HFF-Myc (cell line): ENCODE measurements at regions not wholly inside any gene's neighbourhood (a gene's known extent, or its start where the extent isn't known, plus 50 kb on each side); places are given as distances from the start of the nearest gene placed in this dataset.

ENCODE experiments used
- DNase-seq: peaks from one replicate; pipeline ENCODE4 v3.0.0-alpha.2; 2011; ENCODE audit warnings: low read depth; ENCODE audit errors: extremely low read depth
- H3K4me3 ChIP-seq: replicated peaks from 2 replicates; pipeline ENCODE4 v1.5.1; 2011; ENCODE audit warnings: low read depth, mild to moderate bottlenecking, control low read depth, low read length
- TF ChIP-seq, protein P1 (sequence below): IDR thresholded peaks from 2 replicates; pipeline ENCODE4 v1.5.1; 2012; ENCODE audit warnings: mild to moderate bottlenecking, low read depth, low read length, control low read depth; ENCODE audit errors: missing control alignments

DNA sequence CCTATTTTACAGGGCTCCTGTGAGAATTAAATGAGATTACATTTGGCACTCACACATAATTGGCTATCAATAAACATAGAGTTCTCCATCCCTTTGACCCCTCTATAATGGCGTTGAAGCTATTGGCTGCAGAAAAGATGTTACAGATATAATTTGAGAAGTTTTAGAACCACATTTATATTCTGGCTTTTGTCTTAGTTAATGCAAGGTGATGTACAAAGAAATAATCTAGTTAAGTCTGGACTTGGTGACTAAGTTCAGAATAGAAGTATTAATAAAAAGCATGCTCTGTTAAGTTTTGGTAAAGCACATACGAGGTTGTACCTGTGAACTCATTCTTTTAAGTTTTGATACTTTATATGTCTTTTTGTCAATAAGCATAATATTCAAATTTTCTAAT is 187.1 kb upstream of the HMGA2 start:
- TF ChIP-seq, protein P1, sequence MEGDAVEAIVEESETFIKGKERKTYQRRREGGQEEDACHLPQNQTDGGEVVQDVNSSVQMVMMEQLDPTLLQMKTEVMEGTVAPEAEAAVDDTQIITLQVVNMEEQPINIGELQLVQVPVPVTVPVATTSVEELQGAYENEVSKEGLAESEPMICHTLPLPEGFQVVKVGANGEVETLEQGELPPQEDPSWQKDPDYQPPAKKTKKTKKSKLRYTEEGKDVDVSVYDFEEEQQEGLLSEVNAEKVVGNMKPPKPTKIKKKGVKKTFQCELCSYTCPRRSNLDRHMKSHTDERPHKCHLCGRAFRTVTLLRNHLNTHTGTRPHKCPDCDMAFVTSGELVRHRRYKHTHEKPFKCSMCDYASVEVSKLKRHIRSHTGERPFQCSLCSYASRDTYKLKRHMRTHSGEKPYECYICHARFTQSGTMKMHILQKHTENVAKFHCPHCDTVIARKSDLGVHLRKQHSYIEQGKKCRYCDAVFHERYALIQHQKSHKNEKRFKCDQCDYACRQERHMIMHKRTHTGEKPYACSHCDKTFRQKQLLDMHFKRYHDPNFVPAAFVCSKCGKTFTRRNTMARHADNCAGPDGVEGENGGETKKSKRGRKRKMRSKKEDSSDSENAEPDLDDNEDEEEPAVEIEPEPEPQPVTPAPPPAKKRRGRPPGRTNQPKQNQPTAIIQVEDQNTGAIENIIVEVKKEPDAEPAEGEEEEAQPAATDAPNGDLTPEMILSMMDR = no peak
- no peak overlapping the region for H3K4me3 ChIP-seq
- no peak for DNase-seq

DNA sequence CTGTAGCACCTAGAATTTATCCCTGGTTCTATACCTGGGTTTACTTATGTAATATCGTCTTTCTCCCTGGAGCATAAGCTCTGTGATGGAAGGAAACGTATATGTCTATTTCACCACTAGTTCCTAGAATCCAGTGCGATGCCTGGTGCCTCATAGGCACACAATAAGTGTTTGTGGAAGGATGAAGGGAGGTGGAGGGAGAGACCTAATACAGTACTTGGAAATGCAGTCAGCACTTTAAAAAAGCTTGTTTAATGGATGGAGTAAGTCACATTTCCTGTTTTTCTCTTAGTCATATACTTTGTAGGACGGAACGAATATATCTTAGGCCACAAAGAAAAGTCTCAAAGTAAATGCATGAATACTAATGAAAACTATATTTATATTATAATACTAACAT is 186.5 kb upstream of the HMGA2 start:
- TF ChIP-seq, protein P1 = no peak
- DNase-seq = no peak
- H3K4me3 ChIP-seq = no peak overlapping the region

DNA sequence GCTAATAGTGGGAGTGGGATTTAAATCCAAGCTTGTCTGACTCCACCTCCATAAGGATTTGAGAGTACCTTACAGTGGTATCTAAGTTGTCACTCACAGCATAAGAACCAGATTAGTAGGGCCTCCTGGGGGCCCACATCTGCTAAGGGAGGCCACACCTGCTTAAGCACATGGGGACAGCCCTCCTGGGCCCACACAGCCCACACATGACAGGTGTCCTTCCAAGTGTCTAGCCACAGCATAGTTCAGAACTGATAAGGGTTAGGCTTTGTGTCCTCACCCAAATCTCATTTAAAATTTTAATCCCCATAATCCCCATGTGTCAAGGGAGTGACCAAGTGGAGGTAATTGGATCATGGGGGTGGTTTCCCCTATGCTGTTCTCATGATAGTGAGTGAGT is 186.0 kb upstream of the HMGA2 start:
- DNase-seq = no peak
- H3K4me3 ChIP-seq = no peak overlapping the region
- TF ChIP-seq, protein P1 = no peak

DNA sequence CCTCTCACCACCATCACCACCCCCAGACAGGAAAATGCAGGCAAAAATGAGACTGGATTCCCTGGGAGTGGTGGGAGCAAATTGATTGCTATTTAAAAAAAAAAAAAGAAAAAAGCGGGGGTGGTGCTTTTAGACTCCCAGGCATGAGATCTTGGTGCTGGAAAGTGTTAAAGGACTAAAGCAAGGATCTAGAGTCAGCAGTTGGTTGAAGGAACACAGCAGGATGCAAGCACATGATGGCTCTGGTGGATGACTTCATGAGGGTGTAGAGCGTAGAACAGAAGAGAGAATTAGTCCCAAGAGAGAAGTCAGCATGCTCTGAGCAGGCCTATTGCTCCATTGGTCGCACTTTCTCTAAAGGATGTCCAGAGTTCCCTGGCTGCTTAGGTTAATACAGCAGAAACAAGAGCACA is 183.8 kb upstream of the HMGA2 start:
- TF ChIP-seq, protein P1 = no peak
- no peak overlapping the region for H3K4me3 ChIP-seq
- DNase-seq = no peak

DNA sequence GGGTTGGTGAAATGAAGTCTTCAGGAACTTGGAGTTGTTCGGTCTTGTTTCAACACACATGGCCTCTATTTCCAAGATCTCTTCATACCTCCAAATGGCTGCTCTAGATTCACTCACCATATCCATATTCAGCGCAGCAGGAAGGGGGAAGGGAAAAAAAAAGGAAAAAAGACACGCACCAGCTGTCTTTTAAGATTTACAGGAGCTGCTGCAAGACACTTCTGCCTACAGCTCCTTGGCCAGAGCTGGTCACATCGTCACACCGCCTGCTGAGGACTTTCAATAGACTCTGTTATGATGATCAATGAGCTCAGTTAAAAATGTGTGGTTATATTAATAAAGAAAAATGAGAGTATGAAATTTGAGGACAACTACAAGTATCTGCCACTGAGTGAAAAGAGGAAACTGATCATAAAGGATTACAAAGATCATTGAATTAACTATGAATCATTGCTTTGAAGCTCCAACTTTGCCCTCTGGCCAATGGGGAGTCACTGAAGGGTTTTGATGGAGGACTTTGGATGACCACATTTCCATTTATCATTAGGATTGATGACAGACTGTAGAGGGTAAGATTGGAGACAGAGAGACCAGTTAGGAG is 182.1 kb upstream of the HMGA2 start:
- TF ChIP-seq, protein P1 = no peak
- no peak overlapping the region for H3K4me3 ChIP-seq
- no peak for DNase-seq

DNA sequence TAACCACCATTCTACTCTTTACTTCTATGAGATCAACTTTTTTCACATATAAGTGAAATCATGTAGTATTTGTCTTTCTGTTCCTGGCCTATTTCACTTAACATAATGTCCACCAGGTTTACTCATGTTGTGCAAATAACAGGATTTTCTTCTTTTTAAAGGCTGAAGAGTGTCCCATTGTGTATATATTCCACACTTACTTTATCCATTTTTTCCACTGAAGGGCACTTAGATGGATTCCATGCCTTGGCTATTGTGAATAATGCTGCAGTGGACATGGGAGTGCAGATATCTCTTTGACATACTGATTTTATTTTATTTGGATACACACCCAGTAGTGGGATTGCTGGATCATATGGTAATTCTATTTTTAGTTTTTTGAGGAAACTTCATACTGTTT is 181.1 kb upstream of the HMGA2 start:
- TF ChIP-seq, protein P1 = no peak
- H3K4me3 ChIP-seq = no peak overlapping the region

More for the DNA sequence above, 181.1 kb upstream of the HMGA2 start:
- DNase-seq = no peak
